IMR-90 (cell line): ENCODE measurements at regions not wholly inside any gene's neighbourhood (a gene's known extent, or its start where the extent isn't known, plus 50 kb on each side); places are given as distances from the start of the nearest gene placed in this dataset.

Experiments
- ATAC-seq: fragments of 200-7000 bp; cut with Tn5 transposase; 2 replicates; pipeline ENCODE4 v1.9.1; 2020; ENCODE audit warnings: low read depth, mild to moderate bottlenecking, moderate library complexity
- BruUV-seq: library from RNA; stranded (reverse); fragments of 400-500 nt; replicated peaks from 2 replicates; lab custom pipeline; 2021; lab: Mats Ljungman, UMichigan
- CTCF ChIA-PET: fragments of 300-600 bp; formaldehyde crosslinking; extraction: SDS; loops from one replicate; lab custom pipeline; 2021; ENCODE audit warnings: antibody characterized with exemption; lab: Yijun Ruan, JAX
- POLR2A ChIA-PET: fragments of 300-600 bp; sonication (Branson Sonifier 250); formaldehyde crosslinking; loops from one replicate; lab custom pipeline; 2022; ENCODE audit warnings: antibody characterized with exemption; ENCODE audit not compliant: unreplicated experiment; lab: Charles Lee
- DNase-seq: peaks from one replicate; pipeline ENCODE4 v3.0.0; 2013
- H2AFZ ChIP-seq: replicated peaks from 2 replicates; pipeline ENCODE3; 2013; ENCODE audit warnings: low read length, mild to moderate bottlenecking; ENCODE audit not compliant: poor library complexity
- H2AK5ac ChIP-seq: 2 replicates; pipeline ENCODE4 v1.6.1; 2013; ENCODE audit warnings: low read depth, low read length, inconsistent platforms
- H2AK9ac ChIP-seq: replicated peaks from 2 replicates; pipeline ENCODE3; 2013; ENCODE audit warnings: mild to moderate bottlenecking, low read depth, low read length, moderate library complexity; ENCODE audit not compliant: poor library complexity
- H2BK120ac ChIP-seq: 2 replicates; pipeline ENCODE4 v1.6.1; 2013; ENCODE audit warnings: low read depth, low read length, inconsistent platforms
- H2BK15ac ChIP-seq: 3 replicates; pipeline ENCODE4 v1.6.1; 2013; ENCODE audit warnings: low read depth, low read length, inconsistent platforms
- H2BK20ac ChIP-seq: 2 replicates; pipeline ENCODE4 v1.6.1; 2013; ENCODE audit warnings: low read depth, mild to moderate bottlenecking, inconsistent platforms, low read length, moderate library complexity
- H2BK5ac ChIP-seq: 2 replicates; pipeline ENCODE4 v1.6.1; 2013; ENCODE audit warnings: mild to moderate bottlenecking, low read depth, low read length, inconsistent platforms; ENCODE audit not compliant: poor library complexity, severe bottlenecking
- H3K14ac ChIP-seq: replicated peaks from 2 replicates; pipeline ENCODE4 v1.6.1; 2013; ENCODE audit warnings: low read depth, low read length, inconsistent platforms
- H3K18ac ChIP-seq: 2 replicates; pipeline ENCODE4 v1.6.1; 2013; ENCODE audit warnings: low read depth, low read length, control low read depth
- H3K23ac ChIP-seq: 2 replicates; pipeline ENCODE4 v1.6.1; 2013; ENCODE audit warnings: low read depth, low read length, inconsistent platforms
- H3K27ac ChIP-seq: 2 replicates; pipeline ENCODE4 v1.5.1; 2013; ENCODE audit warnings: mild to moderate bottlenecking, control low read depth, low read length; ENCODE audit not compliant: insufficient read depth
- H3K27me3 ChIP-seq: 2 replicates; pipeline ENCODE4 v1.6.1; 2013; ENCODE audit warnings: low read length; ENCODE audit not compliant: control insufficient read depth, insufficient read depth
- H3K36me3 ChIP-seq: 2 replicates; pipeline ENCODE4 v1.6.1; 2013; ENCODE audit warnings: low read length, mixed read lengths; ENCODE audit not compliant: control insufficient read depth, insufficient read depth
- H3K4ac ChIP-seq: 2 replicates; pipeline ENCODE4 v1.6.1; 2013; ENCODE audit warnings: low read depth, low read length, inconsistent platforms
- H3K4me1 ChIP-seq: 2 replicates; pipeline ENCODE4 v1.6.1; 2013; ENCODE audit warnings: low read length, mixed read lengths; ENCODE audit not compliant: control insufficient read depth, insufficient read depth
- H3K4me2 ChIP-seq: 2 replicates; pipeline ENCODE4 v1.6.1; 2013; ENCODE audit warnings: low read depth, mild to moderate bottlenecking, control low read depth, low read length, moderate library complexity
- H3K4me3 ChIP-seq: 2 replicates; pipeline ENCODE4 v1.5.1; 2013; ENCODE audit warnings: low read depth, mild to moderate bottlenecking, control low read depth, low read length, moderate library complexity; ENCODE audit not compliant: insufficient read depth
- H3K56ac ChIP-seq: 2 replicates; pipeline ENCODE4 v1.6.1; 2013; ENCODE audit warnings: low read length, inconsistent platforms; ENCODE audit not compliant: insufficient read depth; ENCODE audit errors: extremely low read depth
- H3K79me1 ChIP-seq, 2 experiments: 2 replicates each; pipeline ENCODE4 v1.6.1; 2013; ENCODE audit warnings: low read length in 2 of 2, inconsistent platforms in 1 of 2, low read depth in 1 of 2
- H3K9ac ChIP-seq: 2 replicates; pipeline ENCODE4 v1.6.1; 2013; ENCODE audit warnings: low read depth, low read length, control low read depth
- H3K9me1 ChIP-seq: 2 replicates; pipeline ENCODE4 v1.6.1; 2013; ENCODE audit warnings: low read length, inconsistent platforms; ENCODE audit not compliant: insufficient read depth
- H3K9me3 ChIP-seq: 2 replicates; pipeline ENCODE4 v1.6.1; 2013; ENCODE audit warnings: low read length; ENCODE audit not compliant: control insufficient read depth, insufficient read depth
- H4K20me1 ChIP-seq: 2 replicates; pipeline ENCODE4 v1.6.1; 2013; ENCODE audit warnings: low read length, inconsistent platforms; ENCODE audit not compliant: insufficient read depth
- H4K5ac ChIP-seq: 2 replicates; pipeline ENCODE4 v1.6.1; 2013; ENCODE audit warnings: mild to moderate bottlenecking, low read depth, low read length, control low read depth
- H4K8ac ChIP-seq, 2 experiments: 2 replicates each; pipeline ENCODE4 v1.6.1; 2013; ENCODE audit warnings: low read depth in 2 of 2, low read length in 2 of 2, control low read depth in 1 of 2, inconsistent platforms in 1 of 2
- H4K91ac ChIP-seq: 2 replicates; pipeline ENCODE4 v1.6.1; 2013; ENCODE audit warnings: low read depth, low read length, inconsistent platforms; ENCODE audit not compliant: insufficient read depth
- BHLHE40 ChIP-seq: fragments of 150-350 bp; IDR thresholded peaks from 2 replicates; pipeline ENCODE4 v1.6.1; 2016; ENCODE audit warnings: mild to moderate bottlenecking, low read depth, low read length
- CEBPB ChIP-seq: IDR thresholded peaks from 2 replicates; pipeline ENCODE4 v1.6.1; 2012; ENCODE audit warnings: low read depth, low read length, improper control_type of control experiment
- CHD1 ChIP-seq: IDR thresholded peaks from 2 replicates; pipeline ENCODE4 v1.6.1; 2012; ENCODE audit warnings: low read depth, low read length, improper control_type of control experiment
- FOS ChIP-seq: fragments of 150-350 bp; IDR thresholded peaks from 2 replicates; pipeline ENCODE4 v1.6.1; 2016; ENCODE audit warnings: low read depth, low read length
- MAZ ChIP-seq: IDR thresholded peaks from 2 replicates; pipeline ENCODE4 v1.6.1; 2012; ENCODE audit warnings: low read depth, mild to moderate bottlenecking, low read length, improper control_type of control experiment, moderate library complexity, borderline replicate concordance
- NFE2L2 ChIP-seq: fragments of 150-350 bp; IDR thresholded peaks from 2 replicates; pipeline ENCODE4 v1.6.1; 2016; ENCODE audit warnings: low read depth, mild to moderate bottlenecking, low read length
- RAD21 ChIP-seq: IDR thresholded peaks from 2 replicates; pipeline ENCODE4 v1.6.1; 2012; ENCODE audit warnings: low read length, improper control_type of control experiment
- RFX5 ChIP-seq: IDR thresholded peaks from 2 replicates; pipeline ENCODE4 v1.8.0; 2012; ENCODE audit warnings: low read depth, mild to moderate bottlenecking, low read length, moderate library complexity
- SMC3 ChIP-seq: fragments of 150-350 bp; IDR thresholded peaks from 2 replicates; pipeline ENCODE4 v1.6.1; 2016; ENCODE audit warnings: low read depth, mild to moderate bottlenecking, antibody characterized with exemption, low read length, moderate library complexity
- WGBS, 2 experiments: methylation state at CpG; one replicate each; pipeline versions ENCODE4 v1.1.5 to v1.1.7; 2013; ENCODE audit warnings: missing lambda C conversion rate in 2 of 2; ENCODE audit not compliant: insufficient read length in 1 of 2; ENCODE audit errors: extremely low coverage in 2 of 2; 5-methylcytosine and 5-hydroxymethylcytosine counted together
- dilution Hi-C: fragments of 300-500 bp; cut with HindIII; formaldehyde crosslinking; loops from one replicate; pipeline ENCODE4 v1.14.3; 2018; ENCODE audit warnings: low sequenced_read_pairs; ENCODE audit not compliant: unreplicated experiment
- in situ Hi-C: fragments of 300-500 bp; cut with MboI; formaldehyde crosslinking; loops from 3 replicates; pipeline ENCODE4 v1.14.3; 2019; ENCODE audit warnings: low sequenced_read_pairs, inconsistent platforms, mixed read lengths
- intact Hi-C: fragments of 100-400 bp; cut with micrococcal nuclease; formaldehyde crosslinking; loops from 2 replicates; pipeline ENCODE4 v1.10.0; 2022
- TF ChIP-seq, protein P1 (sequence below): fragments of 150-350 bp; IDR thresholded peaks from 2 replicates; pipeline ENCODE4 v1.6.1; 2017; ENCODE audit warnings: mild to moderate bottlenecking, antibody characterized with exemption, low read length, low read depth
- TF ChIP-seq, protein P2 (sequence below): fragments of 150-350 bp; IDR thresholded peaks from 2 replicates; pipeline ENCODE4 v1.6.1; 2016; ENCODE audit warnings: low read depth, mild to moderate bottlenecking, low read length, moderate library complexity, borderline replicate concordance

DNA sequence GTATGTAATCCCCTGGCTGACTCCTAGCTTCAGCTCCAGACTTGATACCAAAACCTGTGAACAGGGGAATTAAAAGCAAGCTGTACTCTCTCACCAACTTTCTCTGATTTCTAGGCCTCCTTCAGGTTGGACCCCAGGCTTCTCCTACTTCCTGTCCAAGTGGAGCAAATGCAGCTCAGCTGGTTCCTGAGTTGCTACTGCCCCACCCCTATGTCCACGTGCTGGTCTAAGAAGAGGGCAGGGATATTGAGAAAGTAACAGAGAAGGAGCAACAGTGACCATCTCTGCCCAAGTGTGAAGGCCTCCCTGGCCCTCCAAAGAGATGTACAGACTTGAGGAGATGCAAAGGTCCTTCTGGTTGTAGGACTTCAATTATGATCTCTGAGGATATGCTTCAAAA, 188.3 kb upstream of the MCHR2 start:
- intact Hi-C loops (no loop called here), in situ Hi-C loops (no loop called here), dilution Hi-C loops (no loop called here)
- no CpG with 5 or more reads among the region's 1 CpG for WGBS, 2 experiments
- no peak overlapping the region for H2BK20ac ChIP-seq
- no peak overlapping the region for H2AK5ac ChIP-seq
- H3K56ac ChIP-seq, result no peak overlapping the region
- no peak overlapping the region for H3K14ac ChIP-seq
- H2AFZ ChIP-seq, result no peak overlapping the region
- H4K91ac ChIP-seq, result no peak overlapping the region
- peaks cover 8% of the 10 kb centered on the region for H3K9me1 ChIP-seq
- no peak overlapping the region for H2BK5ac ChIP-seq
- no TSS peak for BruUV-seq
- no peak overlapping the region for H2AK9ac ChIP-seq
- H3K9ac ChIP-seq, result no peak overlapping the region
- peaks cover 7% of the 10 kb centered on the region for H3K4me1 ChIP-seq
- H3K27ac ChIP-seq, result no peak overlapping the region
- H3K18ac ChIP-seq, result no peak overlapping the region
- H4K8ac ChIP-seq, result no peak overlapping the region
- no peak overlapping the region for H3K4me2 ChIP-seq
- POLR2A ChIA-PET, result no interaction called here
- DNase-seq (no peak), ATAC-seq (no peak)
- CTCF ChIA-PET, result no interaction called here
- H3K36me3 ChIP-seq, result no peaks in the 10 kb centered on the region
- H3K9me3 ChIP-seq, result no peaks in the 10 kb centered on the region
- H3K79me1 ChIP-seq, result no peaks in the 10 kb centered on the region
- no peak overlapping the region for H3K4me3 ChIP-seq
- TF ChIP-seq RFX5 (no peak), BHLHE40 (no peak), CHD1 (no peak), MAZ (no peak), NFE2L2 (no peak), FOS (no peak), SMC3 (no peak), CEBPB (no peak), RAD21 (no peak)
- TF ChIP-seq, protein P1, sequence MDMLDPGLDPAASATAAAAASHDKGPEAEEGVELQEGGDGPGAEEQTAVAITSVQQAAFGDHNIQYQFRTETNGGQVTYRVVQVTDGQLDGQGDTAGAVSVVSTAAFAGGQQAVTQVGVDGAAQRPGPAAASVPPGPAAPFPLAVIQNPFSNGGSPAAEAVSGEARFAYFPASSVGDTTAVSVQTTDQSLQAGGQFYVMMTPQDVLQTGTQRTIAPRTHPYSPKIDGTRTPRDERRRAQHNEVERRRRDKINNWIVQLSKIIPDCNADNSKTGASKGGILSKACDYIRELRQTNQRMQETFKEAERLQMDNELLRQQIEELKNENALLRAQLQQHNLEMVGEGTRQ, result no peak
- TF ChIP-seq, protein P2, sequence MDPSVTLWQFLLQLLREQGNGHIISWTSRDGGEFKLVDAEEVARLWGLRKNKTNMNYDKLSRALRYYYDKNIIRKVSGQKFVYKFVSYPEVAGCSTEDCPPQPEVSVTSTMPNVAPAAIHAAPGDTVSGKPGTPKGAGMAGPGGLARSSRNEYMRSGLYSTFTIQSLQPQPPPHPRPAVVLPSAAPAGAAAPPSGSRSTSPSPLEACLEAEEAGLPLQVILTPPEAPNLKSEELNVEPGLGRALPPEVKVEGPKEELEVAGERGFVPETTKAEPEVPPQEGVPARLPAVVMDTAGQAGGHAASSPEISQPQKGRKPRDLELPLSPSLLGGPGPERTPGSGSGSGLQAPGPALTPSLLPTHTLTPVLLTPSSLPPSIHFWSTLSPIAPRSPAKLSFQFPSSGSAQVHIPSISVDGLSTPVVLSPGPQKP, result no peak
- peak overlapping the region; percentile 36; the same call in 1 of the 2 replicates for H4K5ac ChIP-seq
- no peak overlapping the region for H3K4ac ChIP-seq
- peaks cover 2% of the 10 kb centered on the region; the same call in 1 of the 2 replicates for H3K27me3 ChIP-seq
- H4K20me1 ChIP-seq, result no peaks in the 10 kb centered on the region
- no peak overlapping the region for H3K23ac ChIP-seq
- no peak overlapping the region for H2BK15ac ChIP-seq
- no peak overlapping the region for H2BK120ac ChIP-seq
